ENCODE measurements at regions not wholly inside any gene's neighbourhood (a gene's known extent, or its start where the extent isn't known, plus 50 kb on each side); places are given as distances from the start of the nearest gene placed in this dataset.

DNA sequence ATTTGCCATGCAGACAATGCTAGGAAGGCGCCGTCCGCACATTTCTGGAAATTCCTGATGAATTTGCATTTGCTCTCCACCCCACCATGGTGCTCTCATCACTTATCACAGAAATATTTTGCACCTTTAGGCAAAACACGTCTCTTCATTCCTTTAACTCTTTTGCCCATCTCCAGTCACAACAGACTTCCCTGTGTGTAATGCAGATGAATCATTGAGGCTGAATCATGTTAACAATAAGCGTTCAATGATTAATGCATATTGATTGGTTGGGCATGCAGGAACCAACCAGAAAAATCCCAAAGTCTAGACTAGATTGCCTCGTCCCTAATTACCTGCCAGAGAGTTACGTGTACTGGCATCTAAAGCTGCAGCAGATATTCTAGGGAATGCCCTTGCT is 80.0 kb upstream of the ATXN1 start:
- Histone ChIP-seq H4K20me1 (ENCODE audit: control insufficient read depth, extremely low read depth, insufficient read depth, low read length) (no peaks in the 10 kb centered on the region), H3K4me3 (ENCODE audit: control insufficient read depth in 2 of 3, extremely low read depth in 1 of 3, insufficient read depth in 2 of 3, low read depth in 1 of 3, low read length in 3 of 3) (no peak overlapping the region), H3K9me1 (ENCODE audit: control insufficient read depth, extremely low read depth, insufficient read depth, low read length) (no peaks in the 10 kb centered on the region), H3K27ac (ENCODE audit: control insufficient read depth, insufficient read depth, low read length) (peak overlapping the region; percentile 89), H3K9me3 (ENCODE audit: control insufficient read depth, low read depth, low read length) (no peaks in the 10 kb centered on the region), H3K36me3 (ENCODE audit: control insufficient read depth in 2 of 2, extremely low read depth in 1 of 2, insufficient read depth in 2 of 2, low read length in 2 of 2) (no peaks in the 10 kb centered on the region), H3K4me1 (ENCODE audit: control insufficient read depth, extremely low read depth, insufficient read depth, low read length) (peaks cover 23% of the 10 kb centered on the region), H3K27me3 (ENCODE audit: control insufficient read depth, extremely low read depth, insufficient read depth, low read length) (no peaks in the 10 kb centered on the region), H2AFZ (ENCODE audit: control insufficient read depth, low read length) (peak overlapping the region; percentile 48), H3K79me2 (ENCODE audit: control insufficient read depth, insufficient read depth, low read length) (no peaks in the 10 kb centered on the region), H3K4me2 (ENCODE audit: control insufficient read depth, extremely low read depth, insufficient read depth, low read depth, low read length) (peak overlapping the region; percentile 42), H3K9ac (ENCODE audit: control insufficient read depth, extremely low read depth, insufficient read depth, low read length) (peak overlapping the region; percentile 57)
- peak; percentile 86 for DNase-seq (ENCODE audit: low read depth, low spot score)
- dilution Hi-C loops (cut with MboI; ENCODE audit: extremely low pct_ligation_motif_present, low sequenced_read_pairs), result no loop called here
- TF ChIP-seq, protein P1, sequence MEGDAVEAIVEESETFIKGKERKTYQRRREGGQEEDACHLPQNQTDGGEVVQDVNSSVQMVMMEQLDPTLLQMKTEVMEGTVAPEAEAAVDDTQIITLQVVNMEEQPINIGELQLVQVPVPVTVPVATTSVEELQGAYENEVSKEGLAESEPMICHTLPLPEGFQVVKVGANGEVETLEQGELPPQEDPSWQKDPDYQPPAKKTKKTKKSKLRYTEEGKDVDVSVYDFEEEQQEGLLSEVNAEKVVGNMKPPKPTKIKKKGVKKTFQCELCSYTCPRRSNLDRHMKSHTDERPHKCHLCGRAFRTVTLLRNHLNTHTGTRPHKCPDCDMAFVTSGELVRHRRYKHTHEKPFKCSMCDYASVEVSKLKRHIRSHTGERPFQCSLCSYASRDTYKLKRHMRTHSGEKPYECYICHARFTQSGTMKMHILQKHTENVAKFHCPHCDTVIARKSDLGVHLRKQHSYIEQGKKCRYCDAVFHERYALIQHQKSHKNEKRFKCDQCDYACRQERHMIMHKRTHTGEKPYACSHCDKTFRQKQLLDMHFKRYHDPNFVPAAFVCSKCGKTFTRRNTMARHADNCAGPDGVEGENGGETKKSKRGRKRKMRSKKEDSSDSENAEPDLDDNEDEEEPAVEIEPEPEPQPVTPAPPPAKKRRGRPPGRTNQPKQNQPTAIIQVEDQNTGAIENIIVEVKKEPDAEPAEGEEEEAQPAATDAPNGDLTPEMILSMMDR (optimal IDR thresholded peaks at IDR 0.05 in 1 of 3, IDR thresholded peaks at IDR 0.05 in 1 of 3, conservative IDR thresholded peaks at IDR 0.05 in 1 of 3; ENCODE audit: extremely low read depth in 1 of 3, insufficient read depth in 2 of 3, low read length in 3 of 3), result no peak
- no peak for TF ChIP-seq EZH2 (IDR thresholded peaks at IDR 0.05; ENCODE audit: low read length)
- peak; percentile 97 for FAIRE-seq

DNA sequence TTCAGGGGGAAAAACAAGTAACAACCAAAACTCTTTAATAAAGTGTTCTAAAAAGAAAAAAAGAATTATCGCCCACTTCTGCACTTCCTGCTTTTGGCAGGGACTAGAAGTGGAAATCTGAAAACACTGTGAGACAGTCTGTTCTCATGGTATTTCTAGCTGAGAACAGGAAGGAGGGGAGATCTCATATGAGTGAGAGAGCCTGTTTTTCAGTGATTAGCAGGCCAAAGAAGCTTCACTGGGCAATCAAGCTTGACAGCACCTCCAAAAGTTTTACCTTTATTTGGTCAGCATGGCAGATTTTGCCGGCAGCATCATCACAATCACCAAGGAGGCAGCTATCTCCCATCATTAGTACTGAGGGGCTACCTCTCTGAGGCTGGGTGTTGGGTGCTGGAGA is 79.5 kb upstream of the ATXN1 start:
- DNase-seq (ENCODE audit: low read depth, low spot score), result no peak
- FAIRE-seq, result no peak
- Histone ChIP-seq H3K4me2 (ENCODE audit: control insufficient read depth, extremely low read depth, insufficient read depth, low read depth, low read length) (peak overlapping the region; percentile 42), H3K9ac (ENCODE audit: control insufficient read depth, extremely low read depth, insufficient read depth, low read length) (peak overlapping the region; percentile 57), H4K20me1 (ENCODE audit: control insufficient read depth, extremely low read depth, insufficient read depth, low read length) (no peaks in the 10 kb centered on the region), H3K27ac (ENCODE audit: control insufficient read depth, insufficient read depth, low read length) (peak overlapping the region; percentile 89), H3K27me3 (ENCODE audit: control insufficient read depth, extremely low read depth, insufficient read depth, low read length) (no peaks in the 10 kb centered on the region), H3K79me2 (ENCODE audit: control insufficient read depth, insufficient read depth, low read length) (no peaks in the 10 kb centered on the region), H3K9me3 (ENCODE audit: control insufficient read depth, low read depth, low read length) (no peaks in the 10 kb centered on the region), H2AFZ (ENCODE audit: control insufficient read depth, low read length) (peak overlapping the region; percentile 28), H3K36me3 (ENCODE audit: control insufficient read depth in 2 of 2, extremely low read depth in 1 of 2, insufficient read depth in 2 of 2, low read length in 2 of 2) (no peaks in the 10 kb centered on the region), H3K4me1 (ENCODE audit: control insufficient read depth, extremely low read depth, insufficient read depth, low read length) (peaks cover 23% of the 10 kb centered on the region), H3K4me3 (ENCODE audit: control insufficient read depth in 2 of 3, extremely low read depth in 1 of 3, insufficient read depth in 2 of 3, low read depth in 1 of 3, low read length in 3 of 3) (no peak overlapping the region), H3K9me1 (ENCODE audit: control insufficient read depth, extremely low read depth, insufficient read depth, low read length) (no peaks in the 10 kb centered on the region)
- TF ChIP-seq EZH2 (IDR thresholded peaks at IDR 0.05; ENCODE audit: low read length), result no peak
- TF ChIP-seq, protein P1 (optimal IDR thresholded peaks at IDR 0.05 in 1 of 3, IDR thresholded peaks at IDR 0.05 in 1 of 3, conservative IDR thresholded peaks at IDR 0.05 in 1 of 3; ENCODE audit: extremely low read depth in 1 of 3, insufficient read depth in 2 of 3, low read length in 3 of 3), result no peak
- dilution Hi-C loops (cut with MboI; ENCODE audit: extremely low pct_ligation_motif_present, low sequenced_read_pairs), result no loop called here
